Cardiac muscle cell (in vitro differentiated cells and primary cell): ENCODE measurements at regions not wholly inside any gene's neighbourhood (a gene's known extent, or its start where the extent isn't known, plus 50 kb on each side); places are given as distances from the start of the nearest gene placed in this dataset.

Experiments used
- DNase-seq, 2 donors: peaks; one replicate each; pipeline versions ENCODE4 v3.0.0 to v3.0.0-alpha.2; 2010 to 2017; ENCODE audit warnings: low read depth in 1 of 2, low spot score in 1 of 2
- H3K27ac ChIP-seq: fragments of 200-600 bp; sonication (generic); 2 replicates; pipeline ENCODE4 v1.5.1; 2016
- H3K27me3 ChIP-seq: fragments of 200-600 bp; sonication (generic); 2 replicates; pipeline ENCODE4 v1.6.0; 2016; ENCODE audit warnings: control low read depth
- H3K36me3 ChIP-seq: fragments of 200-600 bp; sonication (generic); 2 replicates; pipeline ENCODE4 v1.5.1; 2016; ENCODE audit warnings: control low read depth
- H3K4me1 ChIP-seq: fragments of 200-600 bp; sonication (generic); 2 replicates; pipeline ENCODE4 v1.8.1; 2017; ENCODE audit warnings: low read depth, mild to moderate bottlenecking, mixed run types
- H3K4me3 ChIP-seq: fragments of 200-600 bp; sonication (generic); 2 replicates; pipeline ENCODE4 v1.5.1; 2016; ENCODE audit warnings: mild to moderate bottlenecking
- H3K9me3 ChIP-seq: fragments of 200-600 bp; sonication (generic); 2 replicates; pipeline ENCODE4 v1.5.1; 2017; ENCODE audit warnings: low read depth, mild to moderate bottlenecking, control low read depth
- CTCF ChIP-seq: IDR thresholded peaks from 2 replicates; pipeline ENCODE4 v1.5.1; 2012; ENCODE audit warnings: low read depth, mild to moderate bottlenecking, low read length

DNA sequence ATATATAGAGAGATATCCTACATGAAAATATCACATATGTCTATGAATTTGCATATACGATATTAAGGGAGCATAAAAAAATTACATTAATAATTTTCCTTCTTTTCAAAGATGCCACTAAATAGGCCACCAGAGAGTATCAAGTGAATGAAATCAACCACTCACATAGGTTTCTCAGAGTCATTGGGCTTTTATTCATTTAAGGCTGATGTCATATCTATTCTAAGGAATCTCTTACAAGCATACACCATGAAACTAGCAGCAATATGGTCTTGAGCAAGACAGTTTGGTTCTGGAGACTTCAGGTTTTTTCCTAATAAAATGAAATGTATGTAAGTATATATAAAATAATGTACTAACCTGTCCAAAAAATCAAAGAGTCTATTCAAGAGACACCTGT lies 420.4 kb downstream of the PLA2G4A start:
- no peak for DNase-seq
- Histone ChIP-seq H3K9me3 (no peaks in the 10 kb centered on the region), H3K27ac (no peak overlapping the region), H3K4me1 (peaks cover 13% of the 10 kb centered on the region), H3K4me3 (no peak overlapping the region), H3K27me3 (no peaks in the 10 kb centered on the region), H3K36me3 (no peaks in the 10 kb centered on the region)
- no peak for TF ChIP-seq CTCF

DNA sequence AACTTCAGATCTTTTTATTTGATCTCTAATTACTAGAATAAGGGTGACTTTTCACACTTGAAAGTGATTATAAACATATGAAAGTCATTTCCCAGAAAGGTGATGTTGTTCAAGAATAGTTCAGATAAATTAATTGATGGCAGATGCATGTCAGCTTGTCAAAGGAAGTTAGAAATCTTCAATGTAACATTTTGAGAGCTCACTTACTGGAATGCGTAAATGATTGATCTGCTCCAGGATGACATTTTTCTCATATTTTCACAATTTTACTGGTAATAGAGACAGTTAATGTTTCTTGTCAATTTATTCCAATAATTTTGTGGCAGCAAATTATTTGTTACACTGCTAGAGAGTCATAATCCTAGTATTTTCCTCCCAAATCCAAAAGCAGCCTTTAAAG lies 424.2 kb downstream of the PLA2G4A start:
- Histone ChIP-seq H3K27me3 (no peaks in the 10 kb centered on the region), H3K4me1 (peaks cover 11% of the 10 kb centered on the region), H3K27ac (no peak overlapping the region), H3K4me3 (no peak overlapping the region), H3K9me3 (no peaks in the 10 kb centered on the region), H3K36me3 (no peaks in the 10 kb centered on the region)
- TF ChIP-seq CTCF = no peak
- no peak for DNase-seq

- DNase-seq = no peak
- H3K4me1 ChIP-seq = peaks cover 11% of the 10 kb centered on the region
- H3K4me3 ChIP-seq = no peak overlapping the region
- no peak for TF ChIP-seq CTCF
- no peak overlapping the region for H3K27ac ChIP-seq
- no peaks in the 10 kb centered on the region for H3K27me3 ChIP-seq
- no peaks in the 10 kb centered on the region for H3K36me3 ChIP-seq
- H3K9me3 ChIP-seq = no peaks in the 10 kb centered on the region
These were observed 428.7 kb downstream of the PLA2G4A start for GRCh38 chr1:187257476-187257875.

- Histone ChIP-seq H3K4me1 (peaks cover 12% of the 10 kb centered on the region), H3K4me3 (no peak overlapping the region), H3K9me3 (no peaks in the 10 kb centered on the region), H3K36me3 (no peaks in the 10 kb centered on the region), H3K27me3 (no peaks in the 10 kb centered on the region), H3K27ac (peak overlapping the region; percentile 3)
- no peak for TF ChIP-seq CTCF
- DNase-seq = no peak
These were observed 432.9 kb downstream of the PLA2G4A start for GRCh38 chr1:187261637-187262036.

- Histone ChIP-seq H3K4me1 (peaks cover 14% of the 10 kb centered on the region), H3K36me3 (no peaks in the 10 kb centered on the region), H3K4me3 (no peak overlapping the region), H3K27me3 (no peaks in the 10 kb centered on the region), H3K9me3 (no peaks in the 10 kb centered on the region), H3K27ac (no peak overlapping the region)
- DNase-seq = no peak
- TF ChIP-seq CTCF = no peak
These were observed 434.0 kb downstream of the PLA2G4A start for GRCh38 chr1:187262731-187263130.

DNA sequence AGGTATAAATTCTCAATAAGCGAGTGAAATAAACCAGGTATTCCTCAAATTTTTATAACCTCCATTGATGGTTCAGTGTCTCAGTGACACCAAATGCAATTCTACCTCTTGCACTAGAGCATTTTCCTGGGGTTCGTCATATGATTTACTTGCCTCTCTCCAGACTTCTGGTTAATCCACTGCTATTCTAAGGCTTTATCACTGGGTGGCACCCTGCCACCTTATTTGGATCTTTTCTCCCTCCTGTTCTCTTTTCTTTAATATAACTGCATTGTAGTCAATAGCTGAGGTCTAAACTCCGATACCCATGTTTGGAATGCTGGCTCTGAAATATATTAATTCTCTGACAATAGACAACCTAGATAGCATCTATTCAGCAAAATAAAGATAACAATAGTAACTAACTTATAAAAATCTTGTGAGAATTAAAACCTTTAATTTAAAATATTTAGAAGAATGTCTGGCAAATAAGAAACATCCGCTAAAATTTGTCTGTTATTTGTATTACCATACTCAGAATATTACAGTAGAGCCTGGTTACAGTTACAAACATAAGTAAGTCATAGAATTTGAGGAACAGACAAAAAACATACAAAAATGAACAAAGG lies 436.4 kb downstream of the PLA2G4A start:
- Histone ChIP-seq H3K9me3 (no peaks in the 10 kb centered on the region), H3K4me1 (peaks cover 14% of the 10 kb centered on the region), H3K27ac (no peak overlapping the region), H3K4me3 (no peak overlapping the region), H3K36me3 (no peaks in the 10 kb centered on the region), H3K27me3 (no peaks in the 10 kb centered on the region)
- peak; percentile 68 to 72 for DNase-seq
- TF ChIP-seq CTCF = peak; percentile 59
